ENCODE measurements at regions not wholly inside any gene's neighbourhood (a gene's known extent, or its start where the extent isn't known, plus 50 kb on each side); places are given as distances from the start of the nearest gene placed in this dataset.

- no peak for TF ChIP-seq FOSL2 (IDR thresholded peaks at IDR 0.05)
- no peak for TF ChIP-seq FOSL2 (CRISPR knock-in tag; IDR thresholded peaks at IDR 0.05)
- no peak for TF ChIP-seq CTCF (IDR thresholded peaks at IDR 0.05)
- no peak for TF ChIP-seq POLR2A (IDR thresholded peaks at IDR 0.05; ENCODE audit: low read length)
- TF ChIP-seq SREBF2 (IDR thresholded peaks at IDR 0.05): no peak
- TF ChIP-seq EP300 (IDR thresholded peaks at IDR 0.05): no peak
- TF ChIP-seq CBX8 (IDR thresholded peaks at IDR 0.05): no peak
- no peak for TF ChIP-seq RNF2 (IDR thresholded peaks at IDR 0.05; ENCODE audit: borderline replicate concordance, low read depth)
- no peak for TF ChIP-seq EHMT2 (IDR thresholded peaks at IDR 0.05; ENCODE audit: low read depth)
- no peak for TF ChIP-seq MAX (IDR thresholded peaks at IDR 0.05)
These were observed 52.6 kb upstream of the ACSF3 start for GRCh38 chr16:89040861-89041570.

Data from A549 (cell line).